Progenitor cell of endocrine pancreas (in vitro differentiated cells): ENCODE measurements at regions not wholly inside any gene's neighbourhood (a gene's known extent, or its start where the extent isn't known, plus 50 kb on each side); places are given as distances from the start of the nearest gene placed in this dataset.

Source experiments
- DNase-seq: peaks from one replicate; pipeline ENCODE4 v3.0.0; 2021; ENCODE audit warnings: low spot score; ENCODE audit not compliant: unreplicated experiment
- H3K27ac Mint-ChIP-seq: 2 replicates; pipeline ENCODE4 v1.8.0; 2021; ENCODE audit warnings: mild to moderate bottlenecking, moderate library complexity, mixed read lengths
- H3K27me3 Mint-ChIP-seq: 2 replicates; pipeline ENCODE4 v1.8.0; 2021; ENCODE audit warnings: mixed read lengths
- H3K36me3 Mint-ChIP-seq: 2 replicates; pipeline ENCODE4 v1.8.0; 2022; ENCODE audit warnings: mixed read lengths; ENCODE audit not compliant: insufficient read depth
- H3K4me1 Mint-ChIP-seq: 2 replicates; pipeline ENCODE4 v1.8.0; 2021; ENCODE audit warnings: low read depth, mixed read lengths
- H3K4me3 Mint-ChIP-seq: 2 replicates; pipeline ENCODE4 v1.8.0; 2021; ENCODE audit warnings: low read depth, mild to moderate bottlenecking, moderate library complexity, mixed read lengths
- H3K9me3 Mint-ChIP-seq: 2 replicates; pipeline ENCODE4 v1.8.0; 2021; ENCODE audit warnings: low read depth, mixed read lengths
- TF ChIP-seq, protein P1 (sequence below): fragments of 200-600 bp; sonication (generic); IDR thresholded peaks from one replicate; pipeline ENCODE4 v1.5.0; 2021; ENCODE audit warnings: antibody characterized with exemption, mild to moderate bottlenecking; ENCODE audit not compliant: unreplicated experiment

DNA sequence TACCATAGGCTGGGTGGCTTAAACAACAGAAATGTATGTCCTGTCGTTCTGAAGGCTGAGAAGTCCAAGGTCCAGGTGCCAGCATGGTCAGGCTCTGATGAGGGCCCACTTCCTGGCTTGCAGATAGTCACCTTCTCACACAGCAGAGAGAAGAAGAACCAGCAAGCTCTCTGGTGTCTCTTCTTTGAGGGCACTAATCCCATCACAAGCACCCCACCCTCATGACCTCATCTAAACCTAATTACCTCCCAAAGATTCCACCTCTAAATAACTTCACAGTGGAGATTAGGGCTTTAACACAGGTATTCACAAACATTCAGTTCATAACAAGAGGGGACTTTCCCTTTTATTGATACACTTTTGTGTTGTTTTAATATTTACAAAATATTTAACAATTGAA, 61.1 kb downstream of the RIN2 start:
- Mint-ChIP-seq H3K27ac (no peak overlapping the region), H3K9me3 (peaks cover 6% of the 10 kb centered on the region), H3K27me3 (no peaks in the 10 kb centered on the region), H3K4me3 (no peak overlapping the region), H3K36me3 (peaks cover 13% of the 10 kb centered on the region), H3K4me1 (peaks cover 3% of the 10 kb centered on the region)
- DNase-seq, result no peak
- TF ChIP-seq, protein P1, sequence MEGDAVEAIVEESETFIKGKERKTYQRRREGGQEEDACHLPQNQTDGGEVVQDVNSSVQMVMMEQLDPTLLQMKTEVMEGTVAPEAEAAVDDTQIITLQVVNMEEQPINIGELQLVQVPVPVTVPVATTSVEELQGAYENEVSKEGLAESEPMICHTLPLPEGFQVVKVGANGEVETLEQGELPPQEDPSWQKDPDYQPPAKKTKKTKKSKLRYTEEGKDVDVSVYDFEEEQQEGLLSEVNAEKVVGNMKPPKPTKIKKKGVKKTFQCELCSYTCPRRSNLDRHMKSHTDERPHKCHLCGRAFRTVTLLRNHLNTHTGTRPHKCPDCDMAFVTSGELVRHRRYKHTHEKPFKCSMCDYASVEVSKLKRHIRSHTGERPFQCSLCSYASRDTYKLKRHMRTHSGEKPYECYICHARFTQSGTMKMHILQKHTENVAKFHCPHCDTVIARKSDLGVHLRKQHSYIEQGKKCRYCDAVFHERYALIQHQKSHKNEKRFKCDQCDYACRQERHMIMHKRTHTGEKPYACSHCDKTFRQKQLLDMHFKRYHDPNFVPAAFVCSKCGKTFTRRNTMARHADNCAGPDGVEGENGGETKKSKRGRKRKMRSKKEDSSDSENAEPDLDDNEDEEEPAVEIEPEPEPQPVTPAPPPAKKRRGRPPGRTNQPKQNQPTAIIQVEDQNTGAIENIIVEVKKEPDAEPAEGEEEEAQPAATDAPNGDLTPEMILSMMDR, result no peak

DNA sequence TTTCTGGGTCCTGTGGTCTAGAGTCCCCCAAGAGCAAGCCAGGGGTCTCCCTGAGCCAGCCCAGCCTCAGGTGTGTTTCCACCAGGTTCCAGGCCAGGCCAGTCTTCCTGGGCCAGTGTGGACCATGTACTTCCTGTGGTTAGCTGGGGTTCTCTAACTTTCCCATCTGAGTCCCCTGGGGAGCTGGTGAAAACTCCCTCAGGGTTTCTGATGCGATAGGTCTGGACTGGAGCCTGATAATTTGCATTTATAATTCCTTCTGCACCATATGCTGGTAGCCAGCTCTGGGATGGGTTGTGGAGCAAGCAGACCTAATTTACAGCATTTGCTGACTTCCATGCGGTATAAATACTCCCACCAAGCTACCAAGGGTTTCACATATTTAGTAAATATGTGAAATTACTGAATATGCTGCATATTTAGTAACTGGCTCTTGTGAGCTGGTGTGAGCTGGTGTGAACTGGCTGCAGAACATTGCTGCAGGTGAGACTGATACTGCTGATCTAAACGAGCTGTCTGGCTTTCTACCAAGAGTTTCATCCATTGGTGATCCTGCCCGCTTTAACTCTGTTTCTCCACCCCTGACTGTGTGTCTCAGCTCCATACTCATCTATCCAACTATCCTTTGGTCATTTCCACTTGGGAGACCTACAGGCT, 62.6 kb downstream of the RIN2 start:
- no peak overlapping the region for H3K4me3 Mint-ChIP-seq
- H3K27ac Mint-ChIP-seq, result no peak overlapping the region
- H3K27me3 Mint-ChIP-seq, result no peaks in the 10 kb centered on the region
- peaks cover 13% of the 10 kb centered on the region for H3K36me3 Mint-ChIP-seq
- DNase-seq, result no peak
- TF ChIP-seq, protein P1, result no peak
- peaks cover 6% of the 10 kb centered on the region for H3K9me3 Mint-ChIP-seq
- H3K4me1 Mint-ChIP-seq, result peaks cover under 1% of the 10 kb centered on the region

DNA sequence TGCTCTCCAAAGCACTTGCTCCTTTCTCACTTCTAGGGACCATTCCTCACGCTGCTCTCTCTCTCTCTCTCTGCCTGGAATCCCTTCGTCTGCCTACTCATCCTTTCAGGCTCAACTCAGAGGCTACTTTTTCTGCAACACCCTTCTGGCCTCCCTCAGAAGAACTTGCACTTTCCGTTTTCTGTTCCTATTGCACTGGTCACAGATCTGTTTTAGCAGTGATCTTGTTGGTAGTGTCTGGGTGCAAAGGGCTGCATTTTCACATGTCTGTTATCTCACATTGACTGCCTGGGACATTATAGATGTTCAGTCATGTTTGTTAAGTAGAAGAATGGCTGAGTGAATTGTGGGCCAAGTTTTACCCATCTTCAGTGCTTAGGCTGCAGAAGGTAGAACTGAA, 63.5 kb downstream of the RIN2 start:
- Mint-ChIP-seq H3K4me3 (no peak overlapping the region), H3K36me3 (peaks cover 13% of the 10 kb centered on the region), H3K27ac (no peak overlapping the region), H3K27me3 (no peaks in the 10 kb centered on the region), H3K9me3 (peaks cover 6% of the 10 kb centered on the region), H3K4me1 (peaks cover 4% of the 10 kb centered on the region)
- TF ChIP-seq, protein P1, result no peak
- no peak for DNase-seq

DNA sequence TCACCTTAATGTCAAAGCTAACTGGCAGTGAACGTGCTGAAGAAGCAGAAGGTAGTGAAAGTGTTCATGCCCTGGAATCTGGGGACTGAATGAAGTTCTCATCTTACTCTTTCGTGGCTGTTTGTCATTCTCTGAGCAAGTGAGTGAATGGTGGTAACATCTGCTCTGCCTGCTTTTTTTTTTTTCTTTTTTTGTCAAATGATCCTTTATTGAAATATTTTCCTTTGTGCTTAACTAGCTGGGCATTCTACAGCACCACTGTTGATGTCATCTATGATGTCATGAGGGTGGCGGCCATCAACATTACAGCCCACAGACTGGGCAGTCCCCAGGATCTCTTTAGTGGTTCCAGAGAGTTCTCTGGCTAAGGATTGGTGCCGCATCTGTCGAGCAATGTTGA, 65.2 kb downstream of the RIN2 start:
- DNase-seq, result no peak
- Mint-ChIP-seq H3K4me3 (no peak overlapping the region), H3K27ac (no peak overlapping the region), H3K4me1 (peaks cover 6% of the 10 kb centered on the region), H3K27me3 (no peaks in the 10 kb centered on the region), H3K9me3 (peaks cover 6% of the 10 kb centered on the region), H3K36me3 (peaks cover 11% of the 10 kb centered on the region)
- TF ChIP-seq, protein P1, result no peak

DNA sequence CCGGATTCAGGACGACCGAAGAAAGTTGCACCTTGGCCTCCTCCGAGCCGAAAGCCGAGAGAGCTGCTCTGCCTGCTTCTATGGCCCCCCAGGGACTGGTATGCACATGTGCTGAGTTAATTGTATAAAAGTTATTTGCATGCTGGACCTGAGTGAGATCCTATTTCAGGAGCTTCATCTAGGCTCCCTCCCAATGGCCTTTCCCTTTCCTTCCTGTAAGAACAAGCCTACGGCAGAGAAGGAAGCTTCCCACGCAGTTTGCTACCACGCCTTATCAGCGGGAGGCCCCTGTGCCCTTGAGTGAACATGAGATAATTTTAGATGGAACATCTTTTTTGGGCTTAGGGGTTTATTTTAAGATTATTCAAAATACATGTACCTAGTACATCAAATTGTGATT, 65.9 kb downstream of the RIN2 start:
- Mint-ChIP-seq H3K4me3 (no peak overlapping the region), H3K27me3 (no peaks in the 10 kb centered on the region), H3K36me3 (peaks cover 8% of the 10 kb centered on the region), H3K9me3 (peaks cover 2% of the 10 kb centered on the region), H3K27ac (no peak overlapping the region), H3K4me1 (peaks cover 6% of the 10 kb centered on the region)
- TF ChIP-seq, protein P1, result no peak
- no peak for DNase-seq
